Panc1 (cell line): ENCODE measurements at regions not wholly inside any gene's neighbourhood (a gene's known extent, or its start where the extent isn't known, plus 50 kb on each side); places are given as distances from the start of the nearest gene placed in this dataset.

Experiments
- ATAC-seq: fragments of 200-7000 bp; cut with Tn5 transposase; 2 replicates; pipeline ENCODE4 v1.9.1; 2020; ENCODE audit warnings: mild to moderate bottlenecking, moderate library complexity
- BruUV-seq: library from RNA; stranded (reverse); fragments of 400-500 nt; replicated peaks from 2 replicates; lab custom pipeline; 2021; lab: Mats Ljungman, UMichigan
- CTCF ChIA-PET: fragments of 300-600 bp; sonication (Branson Sonifier 250); formaldehyde crosslinking; loops from one replicate; lab custom pipeline; 2022; ENCODE audit warnings: antibody characterized with exemption; lab: Charles Lee
- POLR2A ChIA-PET: fragments of 300-600 bp; sonication (Branson Sonifier 250); formaldehyde crosslinking; loops from one replicate; lab custom pipeline; 2022; ENCODE audit warnings: antibody characterized with exemption; lab: Charles Lee
- DNase-seq: peaks from one replicate; pipeline ENCODE4 v3.0.0-alpha.2; 2010; ENCODE audit warnings: low read depth, low spot score
- H3K27ac ChIP-seq: 2 replicates; pipeline ENCODE4 v1.5.1; 2011; ENCODE audit warnings: mild to moderate bottlenecking, low read length, inconsistent platforms
- H3K27me3 ChIP-seq: fragments of 200-500 bp; sonication (Bioruptor generic); 2 replicates; pipeline ENCODE4 v1.6.0; 2014; ENCODE audit warnings: low read length, inconsistent platforms; ENCODE audit not compliant: control insufficient read depth, insufficient read depth
- H3K36me3 ChIP-seq: fragments of 200-500 bp; sonication (Bioruptor generic); 2 replicates; pipeline ENCODE4 v1.5.1; 2014; ENCODE audit warnings: inconsistent platforms, mild to moderate bottlenecking, low read length, moderate library complexity; ENCODE audit not compliant: control insufficient read depth, insufficient read depth
- H3K4me1 ChIP-seq: 2 replicates; pipeline ENCODE4 v1.5.1; 2011; ENCODE audit warnings: inconsistent platforms, mild to moderate bottlenecking, low read length, moderate library complexity; ENCODE audit not compliant: control insufficient read depth, insufficient read depth
- H3K4me3 ChIP-seq, 2 experiments: 2 replicates each; pipeline ENCODE4 v1.5.1; 2011 to 2012; ENCODE audit warnings: low read depth in 2 of 2, low read length in 2 of 2, mild to moderate bottlenecking in 2 of 2, inconsistent platforms in 1 of 2, moderate library complexity in 1 of 2
- H3K9me3 ChIP-seq: fragments of 200-500 bp; sonication (Bioruptor generic); 2 replicates; pipeline ENCODE4 v1.5.1; 2014; ENCODE audit warnings: low read depth, mild to moderate bottlenecking, inconsistent platforms, low read length, moderate library complexity; ENCODE audit not compliant: control insufficient read depth, insufficient read depth
- CTCF ChIP-seq: fragments of 450-650 bp; IDR thresholded peaks from 2 replicates; pipeline ENCODE4 v1.5.1; 2017; ENCODE audit warnings: mild to moderate bottlenecking
- POLR2AphosphoS5 ChIP-seq: IDR thresholded peaks from 2 replicates; pipeline ENCODE4 v1.6.1; 2012; ENCODE audit warnings: mild to moderate bottlenecking, low read depth, low read length, moderate library complexity
- REST ChIP-seq, 2 experiments: IDR thresholded peaks; 2 replicates each; pipeline ENCODE4 v1.6.1; 2011 to 2012; ENCODE audit warnings: low read depth in 2 of 2, control low read depth in 1 of 2, low read length in 1 of 2, mild to moderate bottlenecking in 1 of 2, moderate library complexity in 1 of 2; ENCODE audit not compliant: insufficient read depth in 1 of 2
- SIN3A ChIP-seq: IDR thresholded peaks from 2 replicates; pipeline ENCODE4 v1.6.1; 2012; ENCODE audit warnings: low read depth, mild to moderate bottlenecking, low read length, moderate library complexity, borderline replicate concordance; ENCODE audit not compliant: insufficient read depth
- TCF7L2 ChIP-seq: IDR thresholded peaks from 2 replicates; pipeline ENCODE4 v1.6.1; 2011; ENCODE audit warnings: mild to moderate bottlenecking, low read depth, low read length, inconsistent platforms
- in situ Hi-C: cut with HindIII; loops from 2 replicates; pipeline ENCODE4 v1.10.0; 2016; ENCODE audit warnings: low sequenced_read_pairs, low pct_unique_long_range_greater_than_20kb
- intact Hi-C: fragments of 100-400 bp; cut with micrococcal nuclease; formaldehyde crosslinking; loops from one replicate; pipeline ENCODE4 v1.10.0; 2022; ENCODE audit not compliant: unreplicated experiment

- no peaks in the 10 kb centered on the region for H3K4me1 ChIP-seq
- no peak overlapping the region for H3K27ac ChIP-seq
- ChIA-PET CTCF (no interaction called here), POLR2A (no interaction called here)
- intact Hi-C loops: no loop called here
- ATAC-seq (no peak), DNase-seq (no peak)
- H3K9me3 ChIP-seq: no peaks in the 10 kb centered on the region
- no peak overlapping the region for H3K4me3 ChIP-seq
- no peaks in the 10 kb centered on the region for H3K36me3 ChIP-seq
- no TSS peak for BruUV-seq
- H3K27me3 ChIP-seq: no peaks in the 10 kb centered on the region
- in situ Hi-C loops: no loop called here
- TF ChIP-seq CTCF (no peak), POLR2AphosphoS5 (no peak), REST (IDR thresholded peaks at IDR 0.05; ENCODE audit: insufficient read depth in 1 of 2, low read depth in 2 of 2, low read length in 1 of 2) (no peak), SIN3A (no peak), TCF7L2 (no peak)
Observed at GRCh38 chr17:77526259-77526711, 385.5 kb downstream of the SEC14L1 start.

GRCh38 chr17:77526728-77527350 is 386.1 kb downstream of the SEC14L1 start:
- Histone ChIP-seq H3K27ac (no peak overlapping the region), H3K4me1 (no peaks in the 10 kb centered on the region), H3K36me3 (no peaks in the 10 kb centered on the region), H3K27me3 (no peaks in the 10 kb centered on the region), H3K9me3 (no peaks in the 10 kb centered on the region), H3K4me3 (no peak overlapping the region)
- TF ChIP-seq REST (IDR thresholded peaks at IDR 0.05; ENCODE audit: insufficient read depth in 1 of 2, low read depth in 2 of 2, low read length in 1 of 2) (no peak), POLR2AphosphoS5 (no peak), TCF7L2 (no peak), SIN3A (no peak), CTCF (no peak)
- POLR2A ChIA-PET: no interaction called here
- ATAC-seq (no peak), DNase-seq (no peak)
- CTCF ChIA-PET: interaction anchor here (1.5 kb wide), 1 partner anchor 97 kb away, joined by 3 read pairs; no protein-coding TSS in a partner anchor
- in situ Hi-C loops: no loop called here
- BruUV-seq: no TSS peak
- intact Hi-C loops: no loop called here
